ENCODE measurements at regions not wholly inside any gene's neighbourhood (a gene's known extent, or its start where the extent isn't known, plus 50 kb on each side); places are given as distances from the start of the nearest gene placed in this dataset.

DNA sequence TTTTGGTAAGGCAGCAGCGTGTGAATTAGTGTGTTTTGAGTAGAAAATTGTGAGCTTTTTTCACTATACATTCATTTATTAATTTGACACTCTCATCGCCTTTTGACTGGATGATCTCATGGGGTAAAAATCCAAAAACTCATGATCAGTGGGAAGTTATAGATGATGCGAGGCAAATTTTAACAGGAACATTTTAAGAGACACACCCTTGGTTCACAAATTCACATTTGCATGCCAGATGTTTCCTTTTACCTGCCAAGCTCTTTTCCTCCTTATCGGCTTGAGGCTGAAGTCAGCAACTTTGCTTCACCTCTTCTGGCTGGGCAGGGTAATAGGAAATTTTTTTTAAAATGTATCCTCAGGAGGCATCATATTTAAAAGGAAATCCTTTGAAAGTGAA lies 318.0 kb upstream of the HS3ST1 start:
- no peaks in the 10 kb centered on the region for H3K4me1 ChIP-seq (ENCODE audit: insufficient read depth, insufficient read length)
- no peak overlapping the region for H3K4me3 ChIP-seq (ENCODE audit: insufficient read length, low read depth)
- H3K9ac ChIP-seq (ENCODE audit: insufficient read length, low read depth), result no peak overlapping the region
- H3K9me3 ChIP-seq (ENCODE audit: insufficient read depth, low read length), result no peaks in the 10 kb centered on the region
- no peaks in the 10 kb centered on the region for H3K36me3 ChIP-seq (ENCODE audit: insufficient read depth, insufficient read length, low read length)
- H3K27me3 ChIP-seq (ENCODE audit: insufficient read depth, insufficient read length), result no peaks in the 10 kb centered on the region
- TF ChIP-seq SUZ12 (IDR thresholded peaks at IDR 0.05; ENCODE audit: extremely low read depth, insufficient read depth, insufficient read length) (no peak), ZNF274 (IDR thresholded peaks at IDR 0.05; ENCODE audit: low read depth, low read length) (no peak), YY1 (IDR thresholded peaks at IDR 0.05; ENCODE audit: insufficient read depth, insufficient read length) (no peak)
- no peak for DNase-seq (ENCODE audit: low read depth, low spot score)

DNA sequence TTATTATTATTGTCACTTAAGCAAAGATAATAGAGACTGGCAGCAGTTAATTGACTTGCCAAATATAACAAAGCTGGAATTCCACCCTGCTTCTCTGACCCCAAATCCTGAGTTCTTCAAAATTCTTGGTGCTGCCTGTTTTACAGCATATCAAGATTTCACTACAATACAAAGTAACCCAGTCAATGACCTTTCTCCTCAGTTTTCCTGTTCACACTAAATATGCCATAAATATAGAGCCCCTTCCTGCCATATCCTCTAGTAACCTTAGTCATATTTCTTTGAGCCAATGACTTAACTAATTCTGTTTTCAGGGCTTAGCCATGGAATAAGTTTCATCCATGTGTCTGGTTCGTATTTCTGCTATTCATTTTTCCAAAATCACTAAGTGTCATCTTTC lies 315.3 kb upstream of the HS3ST1 start:
- Histone ChIP-seq H3K4me1 (ENCODE audit: insufficient read depth, insufficient read length) (no peaks in the 10 kb centered on the region), H3K9me3 (ENCODE audit: insufficient read depth, low read length) (no peaks in the 10 kb centered on the region), H3K4me3 (ENCODE audit: insufficient read length, low read depth) (no peak overlapping the region), H3K27me3 (ENCODE audit: insufficient read depth, insufficient read length) (no peaks in the 10 kb centered on the region), H3K36me3 (ENCODE audit: insufficient read depth, insufficient read length, low read length) (no peaks in the 10 kb centered on the region), H3K9ac (ENCODE audit: insufficient read length, low read depth) (no peak overlapping the region)
- TF ChIP-seq SUZ12 (IDR thresholded peaks at IDR 0.05; ENCODE audit: extremely low read depth, insufficient read depth, insufficient read length) (no peak), ZNF274 (IDR thresholded peaks at IDR 0.05; ENCODE audit: low read depth, low read length) (no peak), YY1 (IDR thresholded peaks at IDR 0.05; ENCODE audit: insufficient read depth, insufficient read length) (no peak)
- DNase-seq (ENCODE audit: low read depth, low spot score), result no peak

DNA sequence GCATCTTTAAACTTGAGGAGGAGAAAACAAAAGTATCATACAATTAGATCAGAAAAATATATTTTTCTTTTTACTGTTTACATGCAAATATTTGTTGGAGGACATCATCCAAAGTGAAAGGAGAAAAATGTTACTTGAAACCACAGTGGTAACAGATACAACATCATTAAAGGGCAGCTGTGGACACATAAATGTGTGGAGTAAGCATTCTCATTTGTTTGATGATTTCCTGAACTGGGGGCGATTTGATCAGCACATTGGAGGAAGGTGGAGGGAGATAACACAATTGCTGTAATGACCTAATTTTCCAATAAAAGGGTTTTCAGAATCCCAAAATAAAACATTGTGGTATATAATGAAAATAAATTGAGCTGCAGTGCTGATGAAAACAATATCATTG lies 314.5 kb upstream of the HS3ST1 start:
- no peaks in the 10 kb centered on the region for H3K27me3 ChIP-seq (ENCODE audit: insufficient read depth, insufficient read length)
- no peaks in the 10 kb centered on the region for H3K36me3 ChIP-seq (ENCODE audit: insufficient read depth, insufficient read length, low read length)
- no peak for TF ChIP-seq SUZ12 (IDR thresholded peaks at IDR 0.05; ENCODE audit: extremely low read depth, insufficient read depth, insufficient read length)
- TF ChIP-seq YY1 (IDR thresholded peaks at IDR 0.05; ENCODE audit: insufficient read depth, insufficient read length), result no peak
- no peak for TF ChIP-seq ZNF274 (IDR thresholded peaks at IDR 0.05; ENCODE audit: low read depth, low read length)
- no peak overlapping the region for H3K9ac ChIP-seq (ENCODE audit: insufficient read length, low read depth)
- no peak for DNase-seq (ENCODE audit: low read depth, low spot score)
- no peaks in the 10 kb centered on the region for H3K4me1 ChIP-seq (ENCODE audit: insufficient read depth, insufficient read length)
- H3K9me3 ChIP-seq (ENCODE audit: insufficient read depth, low read length), result peaks cover 3% of the 10 kb centered on the region; the same call in 1 of the 2 replicates
- H3K4me3 ChIP-seq (ENCODE audit: insufficient read length, low read depth), result no peak overlapping the region

DNA sequence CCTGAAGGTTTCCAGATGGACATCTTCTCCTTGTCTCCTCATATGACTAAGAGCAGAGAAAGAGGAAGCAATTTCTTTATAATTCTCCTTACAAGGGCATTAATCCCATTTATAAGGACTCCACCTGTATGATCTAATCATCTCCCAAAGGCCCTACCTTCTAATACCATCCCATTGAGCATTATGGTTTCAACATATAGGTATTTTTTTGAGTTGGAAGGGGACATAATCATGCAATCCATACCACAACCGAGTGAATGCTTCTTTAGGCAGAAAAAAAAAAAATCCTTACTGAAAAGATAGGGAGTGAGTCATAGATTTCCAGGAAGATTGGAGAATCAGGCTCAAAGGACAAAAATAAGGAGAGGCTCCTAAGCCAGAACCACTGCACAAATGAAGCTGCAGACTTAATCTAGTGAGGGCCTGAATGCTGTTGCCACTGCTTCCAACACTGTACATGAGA lies 312.5 kb upstream of the HS3ST1 start:
- Histone ChIP-seq H3K4me3 (ENCODE audit: insufficient read length, low read depth) (no peak overlapping the region), H3K9me3 (ENCODE audit: insufficient read depth, low read length) (peaks cover 7% of the 10 kb centered on the region; the same call in 1 of the 2 replicates), H3K4me1 (ENCODE audit: insufficient read depth, insufficient read length) (no peaks in the 10 kb centered on the region), H3K9ac (ENCODE audit: insufficient read length, low read depth) (no peak overlapping the region), H3K27me3 (ENCODE audit: insufficient read depth, insufficient read length) (no peaks in the 10 kb centered on the region), H3K36me3 (ENCODE audit: insufficient read depth, insufficient read length, low read length) (no peaks in the 10 kb centered on the region)
- TF ChIP-seq ZNF274 (IDR thresholded peaks at IDR 0.05; ENCODE audit: low read depth, low read length) (no peak), SUZ12 (IDR thresholded peaks at IDR 0.05; ENCODE audit: extremely low read depth, insufficient read depth, insufficient read length) (no peak), YY1 (IDR thresholded peaks at IDR 0.05; ENCODE audit: insufficient read depth, insufficient read length) (no peak)
- DNase-seq (ENCODE audit: low read depth, low spot score), result no peak

DNA sequence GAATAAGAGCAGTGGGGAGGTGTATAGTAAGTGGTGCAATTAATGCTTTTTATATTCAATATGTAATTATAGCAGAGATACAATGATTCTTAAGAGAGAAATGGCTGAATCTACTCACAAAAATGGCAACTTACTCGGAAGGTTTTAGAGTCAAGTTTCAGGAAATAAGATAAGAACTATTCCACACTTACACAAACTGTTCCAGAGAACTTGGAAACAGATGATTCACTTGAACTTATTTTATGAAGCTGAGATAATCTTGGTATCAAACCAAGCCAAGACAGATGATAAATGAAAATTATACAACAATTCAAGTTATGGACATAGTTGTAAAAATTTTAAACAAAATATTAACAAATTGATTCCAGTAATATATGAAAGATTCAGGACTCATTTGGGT lies 311.3 kb upstream of the HS3ST1 start:
- no peak overlapping the region for H3K9ac ChIP-seq (ENCODE audit: insufficient read length, low read depth)
- H3K36me3 ChIP-seq (ENCODE audit: insufficient read depth, insufficient read length, low read length), result no peaks in the 10 kb centered on the region
- TF ChIP-seq SUZ12 (IDR thresholded peaks at IDR 0.05; ENCODE audit: extremely low read depth, insufficient read depth, insufficient read length) (no peak), YY1 (IDR thresholded peaks at IDR 0.05; ENCODE audit: insufficient read depth, insufficient read length) (no peak), ZNF274 (IDR thresholded peaks at IDR 0.05; ENCODE audit: low read depth, low read length) (no peak)
- peaks cover 7% of the 10 kb centered on the region; the same call in 1 of the 2 replicates for H3K9me3 ChIP-seq (ENCODE audit: insufficient read depth, low read length)
- no peak for DNase-seq (ENCODE audit: low read depth, low spot score)
- no peak overlapping the region for H3K4me3 ChIP-seq (ENCODE audit: insufficient read length, low read depth)
- H3K4me1 ChIP-seq (ENCODE audit: insufficient read depth, insufficient read length), result no peaks in the 10 kb centered on the region
- H3K27me3 ChIP-seq (ENCODE audit: insufficient read depth, insufficient read length), result no peaks in the 10 kb centered on the region

DNA sequence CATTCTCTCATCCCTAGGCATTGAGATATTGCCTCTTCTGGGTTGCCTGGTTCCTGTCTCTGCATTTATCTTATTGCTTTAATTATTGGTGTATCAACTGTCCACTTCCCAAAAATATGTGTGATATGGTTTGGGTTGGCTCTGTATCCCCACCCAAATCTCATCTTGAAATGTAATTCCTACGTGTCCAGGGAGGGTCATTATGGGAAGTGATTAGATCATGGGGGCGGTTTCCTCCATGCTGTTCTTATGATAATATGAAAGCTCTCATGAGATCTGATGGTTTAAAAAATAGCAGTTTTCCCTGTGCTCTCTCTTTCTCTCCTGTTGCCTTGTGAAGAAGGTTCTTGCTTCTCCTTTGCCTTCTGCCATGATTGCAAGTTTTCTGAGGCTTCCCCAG lies 308.3 kb upstream of the HS3ST1 start:
- no peaks in the 10 kb centered on the region for H3K4me1 ChIP-seq (ENCODE audit: insufficient read depth, insufficient read length)
- H3K9ac ChIP-seq (ENCODE audit: insufficient read length, low read depth), result no peak overlapping the region
- peaks cover 7% of the 10 kb centered on the region; the same call in 1 of the 2 replicates for H3K9me3 ChIP-seq (ENCODE audit: insufficient read depth, low read length)
- no peak overlapping the region for H3K4me3 ChIP-seq (ENCODE audit: insufficient read length, low read depth)
- DNase-seq (ENCODE audit: low read depth, low spot score), result no peak
- no peaks in the 10 kb centered on the region for H3K36me3 ChIP-seq (ENCODE audit: insufficient read depth, insufficient read length, low read length)
- TF ChIP-seq SUZ12 (IDR thresholded peaks at IDR 0.05; ENCODE audit: extremely low read depth, insufficient read depth, insufficient read length) (no peak), ZNF274 (IDR thresholded peaks at IDR 0.05; ENCODE audit: low read depth, low read length) (no peak), YY1 (IDR thresholded peaks at IDR 0.05; ENCODE audit: insufficient read depth, insufficient read length) (no peak)
- no peaks in the 10 kb centered on the region for H3K27me3 ChIP-seq (ENCODE audit: insufficient read depth, insufficient read length)

DNA sequence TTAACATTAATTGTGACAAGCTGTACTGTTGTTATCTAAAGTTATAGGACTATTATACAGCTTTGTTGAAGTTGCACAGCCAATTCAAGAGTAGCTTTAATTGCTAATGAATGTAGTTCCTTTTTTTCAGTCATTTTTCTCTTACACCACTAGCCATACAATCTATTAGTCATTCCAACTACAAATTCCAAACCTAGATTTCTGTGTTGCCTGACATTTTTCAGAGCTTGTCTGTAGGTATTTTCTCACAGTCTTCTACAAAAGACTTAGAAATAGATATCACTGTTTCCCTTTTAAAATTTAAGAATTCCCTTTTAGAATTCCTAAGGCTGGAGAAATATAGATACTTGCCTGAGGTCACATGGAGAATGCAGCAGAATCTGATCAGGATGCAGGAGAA lies 307.0 kb upstream of the HS3ST1 start:
- Histone ChIP-seq H3K9me3 (ENCODE audit: insufficient read depth, low read length) (peaks cover 7% of the 10 kb centered on the region; the same call in 1 of the 2 replicates), H3K9ac (ENCODE audit: insufficient read length, low read depth) (no peak overlapping the region), H3K27me3 (ENCODE audit: insufficient read depth, insufficient read length) (no peaks in the 10 kb centered on the region), H3K36me3 (ENCODE audit: insufficient read depth, insufficient read length, low read length) (no peaks in the 10 kb centered on the region), H3K4me3 (ENCODE audit: insufficient read length, low read depth) (no peak overlapping the region), H3K4me1 (ENCODE audit: insufficient read depth, insufficient read length) (no peaks in the 10 kb centered on the region)
- TF ChIP-seq YY1 (IDR thresholded peaks at IDR 0.05; ENCODE audit: insufficient read depth, insufficient read length), result no peak
- no peak for TF ChIP-seq ZNF274 (IDR thresholded peaks at IDR 0.05; ENCODE audit: low read depth, low read length)
- no peak for TF ChIP-seq SUZ12 (IDR thresholded peaks at IDR 0.05; ENCODE audit: extremely low read depth, insufficient read depth, insufficient read length)
- no peak for DNase-seq (ENCODE audit: low read depth, low spot score)

Measured in NT2/D1 (cell line).